Fibroblast of gingiva (primary cell): ENCODE measurements at regions not wholly inside any gene's neighbourhood (a gene's known extent, or its start where the extent isn't known, plus 50 kb on each side); places are given as distances from the start of the nearest gene placed in this dataset.
A peak's percentile ranks its signal among the peaks of the same experiment; 100 is the strongest.

Experiments used
- DNase-seq: peaks from one replicate; pipeline ENCODE4 v3.0.0-alpha.2; 2011; ENCODE audit warnings: low read depth

GRCh38 chrY:8994001-8994400 is 343.3 kb upstream of the TSPY4 start:
- DNase-seq = peak; percentile 46

GRCh38 chrY:9001231-9001630 is 336.0 kb upstream of the TSPY4 start:
- no peak for DNase-seq

GRCh38 chrY:9003739-9004138 is 333.5 kb upstream of the TSPY4 start:
- DNase-seq = no peak

- DNase-seq = peak; percentile 26
These were observed 328.6 kb upstream of the TSPY4 start for GRCh38 chrY:9008648-9009047.

- DNase-seq = peak; percentile 69
These were observed 320.3 kb upstream of the TSPY4 start for GRCh38 chrY:9016916-9017315.

GRCh38 chrY:9018401-9018800 is 318.9 kb upstream of the TSPY4 start:
- DNase-seq = no peak

GRCh38 chrY:9027729-9028375 is 309.4 kb upstream of the TSPY4 start:
- no peak for DNase-seq

GRCh38 chrY:9029929-9030328 is 307.3 kb upstream of the TSPY4 start:
- no peak for DNase-seq

GRCh38 chrY:9034217-9034616 is 303.0 kb upstream of the TSPY4 start:
- DNase-seq = no peak

- no peak for DNase-seq
These were observed 302.0 kb upstream of the TSPY4 start for GRCh38 chrY:9035246-9035645.

GRCh38 chrY:9041474-9041873 is 295.8 kb upstream of the TSPY4 start:
- DNase-seq = no peak
